GM18868 (cell line): ENCODE measurements at regions not wholly inside any gene's neighbourhood (a gene's known extent, or its start where the extent isn't known, plus 50 kb on each side); places are given as distances from the start of the nearest gene placed in this dataset.
"Not testable (repeated sequence)": the region's sequence is repeated elsewhere in the genome, so short reads cannot be mapped to it uniquely, and the experiment has no call there.

Experiments
- ATAC-seq: cut with Tn5 transposase; IDR thresholded peaks from one replicate; pipeline ENCODE4 v1.9.1; 2021; ENCODE audit warnings: mild to moderate bottlenecking, moderate library complexity; ENCODE audit not compliant: unreplicated experiment

- ATAC-seq: peak; percentile 51
Measured at GRCh38 chr4:26204249-26204825, 116.5 kb upstream of the RBPJ start.

- ATAC-seq: no peak
Measured at GRCh38 chr4:26204911-26205370, 115.9 kb upstream of the RBPJ start.

- ATAC-seq: no peak
Measured at GRCh38 chr4:26206339-26206738, 114.5 kb upstream of the RBPJ start.

- no peak for ATAC-seq
Measured at GRCh38 chr4:26206999-26207398, 113.8 kb upstream of the RBPJ start.

GRCh38 chr4:26207631-26208030 lies 113.2 kb upstream of the RBPJ start:
- ATAC-seq: no peak

- no peak for ATAC-seq
Measured at GRCh38 chr4:26208237-26208994, 112.4 kb upstream of the RBPJ start.

GRCh38 chr4:26209378-26209777 lies 111.4 kb upstream of the RBPJ start:
- not testable (repeated sequence) for ATAC-seq

- ATAC-seq: no peak
Measured at GRCh38 chr4:26212528-26212927, 108.3 kb upstream of the RBPJ start.

- ATAC-seq: no peak
Measured at GRCh38 chr4:26213317-26213716, 107.5 kb upstream of the RBPJ start.

GRCh38 chr4:26214994-26215393 lies 105.8 kb upstream of the RBPJ start:
- no peak for ATAC-seq

GRCh38 chr4:26215725-26216124 lies 105.1 kb upstream of the RBPJ start:
- no peak for ATAC-seq

- no peak for ATAC-seq
Measured at GRCh38 chr4:26217481-26217880, 103.3 kb upstream of the RBPJ start.

- peak; percentile 93 for ATAC-seq
Measured at GRCh38 chr4:26217961-26218676, 102.7 kb upstream of the RBPJ start.

GRCh38 chr4:26218677-26219605 lies 101.9 kb upstream of the RBPJ start:
- peak; percentile 28 for ATAC-seq

GRCh38 chr4:26220696-26221095 lies 100.1 kb upstream of the RBPJ start:
- ATAC-seq: no peak

GRCh38 chr4:26223155-26223554 lies 97.7 kb upstream of the RBPJ start:
- ATAC-seq: no peak

GRCh38 chr4:26226629-26227376 lies 94.0 kb upstream of the RBPJ start:
- ATAC-seq: no peak

GRCh38 chr4:26227601-26228229 lies 93.1 kb upstream of the RBPJ start:
- ATAC-seq: no peak

GRCh38 chr4:26228883-26229282 lies 91.9 kb upstream of the RBPJ start:
- ATAC-seq: no peak

- ATAC-seq: no peak
Measured at GRCh38 chr4:26229974-26230373, 90.8 kb upstream of the RBPJ start.
